Parathyroid adenoma (tissue), 2 donors: ENCODE measurements at regions not wholly inside any gene's neighbourhood (a gene's known extent, or its start where the extent isn't known, plus 50 kb on each side); places are given as distances from the start of the nearest gene placed in this dataset.

Experiments used
- H2AFZ ChIP-seq: fragments of 300-600 bp; sonication (generic); one replicate; pipeline ENCODE4 v1.7.0; 2017; ENCODE audit warnings: antibody characterized with exemption, mild to moderate bottlenecking
- H3K27ac ChIP-seq: fragments of 300-600 bp; sonication (generic); one replicate; pipeline ENCODE4 v1.7.0; 2017
- H3K27me3 ChIP-seq: fragments of 300-600 bp; sonication (generic); one replicate; pipeline ENCODE4 v1.7.0; 2017; ENCODE audit warnings: low read length; ENCODE audit not compliant: control insufficient read depth, insufficient read depth
- H3K36me3 ChIP-seq: fragments of 300-600 bp; sonication (generic); one replicate; pipeline ENCODE4 v1.7.0; 2017; ENCODE audit warnings: low read length; ENCODE audit not compliant: control insufficient read depth, insufficient read depth
- H3K4me1 ChIP-seq: fragments of 300-600 bp; sonication (generic); one replicate; pipeline ENCODE4 v1.7.0; 2017; ENCODE audit warnings: control low read depth
- H3K4me2 ChIP-seq: fragments of 300-600 bp; sonication (generic); one replicate; pipeline ENCODE4 v1.7.0; 2017; ENCODE audit warnings: low read length
- H3K4me3 ChIP-seq: fragments of 300-600 bp; sonication (generic); one replicate; pipeline ENCODE4 v1.7.0; 2017; ENCODE audit warnings: low read depth, low read length
- H3K79me2 ChIP-seq: fragments of 300-600 bp; sonication (generic); one replicate; pipeline ENCODE4 v1.7.0; 2017; ENCODE audit warnings: control low read depth
- H3K9ac ChIP-seq: fragments of 300-600 bp; sonication (generic); one replicate; pipeline ENCODE4 v1.7.0; 2017; ENCODE audit warnings: mild to moderate bottlenecking
- H3K9me3 ChIP-seq: fragments of 300-600 bp; sonication (generic); one replicate; pipeline ENCODE4 v1.7.0; 2017; ENCODE audit warnings: low read length; ENCODE audit not compliant: control insufficient read depth
- CTCF ChIP-seq: fragments of 300-600 bp; sonication (generic); IDR thresholded peaks from one replicate; pipeline ENCODE4 v1.7.0; 2017; ENCODE audit warnings: antibody characterized with exemption, mild to moderate bottlenecking
- donor health status: primary hyperparathyroidism.

DNA sequence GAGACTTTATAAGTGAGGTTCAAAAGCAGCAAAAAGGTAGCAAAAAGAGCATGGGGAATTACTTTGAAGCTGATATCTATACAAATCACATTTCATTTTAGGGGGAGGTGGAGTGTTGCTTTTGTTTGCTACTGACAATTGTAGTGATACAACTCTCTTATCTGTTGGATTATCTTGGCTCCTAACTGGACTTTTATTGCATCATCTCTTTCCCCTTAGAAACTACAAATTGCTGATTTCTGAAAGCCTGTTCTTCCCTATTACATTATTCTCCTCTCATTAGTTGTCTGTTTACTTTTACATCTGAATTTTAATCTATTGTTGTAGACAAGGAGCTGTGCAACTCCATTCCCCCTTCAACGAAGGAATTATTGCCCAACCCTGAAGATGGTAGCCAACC is 75.0 kb upstream of the GNPDA2 start:
- no peak for TF ChIP-seq CTCF
- no peaks in the 10 kb centered on the region for H3K79me2 ChIP-seq
- H3K4me2 ChIP-seq, result no peak overlapping the region
- H3K9me3 ChIP-seq, result peaks cover 3% of the 10 kb centered on the region
- H3K27ac ChIP-seq, result no peak overlapping the region
- H3K27me3 ChIP-seq, result no peaks in the 10 kb centered on the region
- no peak overlapping the region for H3K9ac ChIP-seq
- no peak overlapping the region for H3K4me3 ChIP-seq
- H3K4me1 ChIP-seq, result no peaks in the 10 kb centered on the region
- H2AFZ ChIP-seq, result no peak overlapping the region
- no peaks in the 10 kb centered on the region for H3K36me3 ChIP-seq

DNA sequence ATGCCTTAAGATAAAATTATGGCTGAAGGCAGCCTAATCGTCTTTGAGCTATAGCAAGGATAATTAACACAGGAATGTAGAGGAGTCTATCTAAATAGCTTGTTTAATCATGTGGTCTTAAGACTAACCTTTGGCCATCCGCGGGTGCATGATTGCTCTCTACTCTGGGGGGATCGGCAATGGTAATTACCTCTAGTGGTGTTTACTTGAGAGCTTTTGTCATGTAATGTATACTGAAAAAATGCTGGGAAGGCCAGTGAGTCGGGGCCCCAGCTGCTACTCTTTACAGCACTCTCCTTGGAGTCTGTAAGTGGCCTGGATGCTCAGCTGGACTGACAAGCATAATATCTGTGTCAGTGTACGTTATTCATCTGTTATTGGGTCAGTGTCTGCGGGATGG is 65.5 kb upstream of the GNPDA2 start:
- no peak for TF ChIP-seq CTCF
- Histone ChIP-seq H3K4me2 (no peak overlapping the region), H3K9ac (no peak overlapping the region), H3K36me3 (no peaks in the 10 kb centered on the region), H3K27ac (no peak overlapping the region), H2AFZ (no peak overlapping the region), H3K79me2 (no peaks in the 10 kb centered on the region), H3K27me3 (no peaks in the 10 kb centered on the region), H3K4me3 (no peak overlapping the region), H3K4me1 (no peaks in the 10 kb centered on the region), H3K9me3 (no peaks in the 10 kb centered on the region)

DNA sequence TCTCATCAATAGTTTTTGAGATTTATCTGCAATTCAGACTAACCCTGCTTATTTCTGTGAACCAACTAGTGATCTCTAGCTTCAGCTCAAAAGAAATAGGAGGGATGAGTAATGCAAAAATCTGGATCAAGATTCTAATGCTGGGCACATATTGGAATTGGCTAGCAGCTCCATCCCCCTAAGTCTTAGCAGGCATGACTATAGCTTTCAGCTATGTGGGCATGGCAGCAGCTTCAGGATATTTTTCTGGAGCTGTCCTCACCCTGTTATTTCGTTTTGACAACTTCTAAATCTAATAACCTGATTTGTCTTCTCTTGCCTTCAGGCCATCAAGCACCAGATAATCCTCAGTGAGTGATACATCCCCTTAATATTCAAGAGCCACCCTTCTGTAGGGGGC is 50.8 kb upstream of the GNPDA2 start:
- Histone ChIP-seq H3K4me2 (no peak overlapping the region), H3K4me3 (no peak overlapping the region), H3K36me3 (no peaks in the 10 kb centered on the region), H3K9ac (no peak overlapping the region), H3K27ac (no peak overlapping the region), H3K9me3 (no peaks in the 10 kb centered on the region), H3K27me3 (no peaks in the 10 kb centered on the region), H2AFZ (no peak overlapping the region), H3K79me2 (no peaks in the 10 kb centered on the region), H3K4me1 (no peaks in the 10 kb centered on the region)
- no peak for TF ChIP-seq CTCF
